Body of pancreas (tissue), 4 donors: ENCODE measurements at regions not wholly inside any gene's neighbourhood (a gene's known extent, or its start where the extent isn't known, plus 50 kb on each side); places are given as distances from the start of the nearest gene placed in this dataset.

Experiments
- ATAC-seq: fragments of 150-250 bp; one replicate; pipeline ENCODE4 v1.9.1; 2016
- DNase-seq, 4 donors: peaks; one replicate each; pipeline ENCODE4 v3.0.0-alpha.2; 2019
- H3K27ac ChIP-seq, 4 donors: fragments of 200-600 bp; sonication (generic); 1 replicate in 3 of 4; 2 replicates in 1 of 4; pipeline versions ENCODE4 v1.5.1 to v1.6.1; 2016 to 2019; ENCODE audit warnings: mild to moderate bottlenecking in 1 of 4, mixed read lengths in 1 of 4, moderate library complexity in 1 of 4
- H3K27me3 ChIP-seq, 2 donors: fragments of 200-600 bp; sonication (generic); one replicate each; pipeline ENCODE4 v1.6.0; 2016; ENCODE audit warnings: mild to moderate bottlenecking in 1 of 2
- H3K36me3 ChIP-seq, 2 donors: fragments of 200-600 bp; sonication (generic); replicated peaks in 1 of 2; 2 replicates each; pipeline ENCODE4 v1.5.1; 2016; ENCODE audit warnings: low read depth in 2 of 2; ENCODE audit not compliant: insufficient read depth in 1 of 2
- H3K4me1 ChIP-seq: fragments of 200-600 bp; sonication (generic); one replicate; pipeline ENCODE4 v1.6.0; 2016
- H3K4me3 ChIP-seq, 2 donors: fragments of 200-600 bp; sonication (generic); 1 replicate in 1 of 2; 2 replicates in 1 of 2; pipeline ENCODE4 v1.5.1; 2016 to 2019
- H3K9me3 ChIP-seq, 3 donors: fragments of 200-600 bp; sonication (generic); 1 replicate in 2 of 3; 2 replicates in 1 of 3; pipeline ENCODE4 v1.5.1; 2016
- CTCF ChIP-seq, 7 experiments: fragments of 450-650 bp in 4 of 7; fragments of 200-600 bp in 3 of 7; sonication (generic) in 3 of 7; IDR thresholded peaks; one replicate each; pipeline ENCODE4 v1.5.1; 2016 to 2019; ENCODE audit warnings: antibody characterized with exemption in 7 of 7
- POLR2A ChIP-seq, 3 donors: fragments of 450-650 bp; IDR thresholded peaks; one replicate each; pipeline ENCODE4 v1.6.1; 2016; ENCODE audit warnings: antibody characterized with exemption in 3 of 3, mild to moderate bottlenecking in 2 of 3
- WGBS, 2 donors: methylation state at CpG; one replicate each; pipeline ENCODE4 v1.1.5; 2017; 5-methylcytosine and 5-hydroxymethylcytosine counted together
- intact Hi-C: fragments of 100-400 bp; cut with DNase I; formaldehyde crosslinking; loops from one replicate; pipeline ENCODE4 v1.15.1; 2023

- 88 to 91% methylated on average over 1 of the region's 1 CpG for WGBS, 2 donors
- Histone ChIP-seq H3K4me1 (no peaks in the 10 kb centered on the region), H3K27me3 (no peaks in the 10 kb centered on the region), H3K9me3 (no peaks in the 10 kb centered on the region), H3K36me3 (no peaks in the 10 kb centered on the region), H3K27ac (no peak overlapping the region), H3K4me3 (no peak overlapping the region)
- intact Hi-C loops = no loop called here
- DNase-seq (no peak), ATAC-seq (no peak)
- TF ChIP-seq CTCF (IDR thresholded peaks at IDR 0.05) = no peak
- no peak for TF ChIP-seq POLR2A (IDR thresholded peaks at IDR 0.05)
Measured at GRCh38 chr1:81364088-81364487, 436.6 kb upstream of the ADGRL2 start.

GRCh38 chr1:81358151-81358550 lies 442.6 kb upstream of the ADGRL2 start:
- 58 to 59% methylated on average over 1 of the region's 1 CpG for WGBS, 2 donors
- Histone ChIP-seq H3K4me3 (no peak overlapping the region), H3K9me3 (no peaks in the 10 kb centered on the region), H3K27me3 (no peaks in the 10 kb centered on the region), H3K4me1 (no peaks in the 10 kb centered on the region), H3K36me3 (no peaks in the 10 kb centered on the region), H3K27ac (no peak overlapping the region)
- intact Hi-C loops = no loop called here
- ATAC-seq (no peak), DNase-seq (no peak)
- TF ChIP-seq POLR2A (IDR thresholded peaks at IDR 0.05) = no peak
- TF ChIP-seq CTCF (IDR thresholded peaks at IDR 0.05) = no peak

GRCh38 chr1:81351864-81352263 lies 448.9 kb upstream of the ADGRL2 start:
- no peak overlapping the region for H3K4me3 ChIP-seq

GRCh38 chr1:81349194-81349965 lies 451.4 kb upstream of the ADGRL2 start:
- H3K4me1 ChIP-seq = no peaks in the 10 kb centered on the region
- no peaks in the 10 kb centered on the region for H3K27me3 ChIP-seq
- WGBS, 2 donors = 38 to 40% methylated on average over 3 of the region's 3 CpGs
- intact Hi-C loops = no loop called here
- H3K4me3 ChIP-seq = no peak overlapping the region
- ATAC-seq = peak; percentile 18
- TF ChIP-seq POLR2A (IDR thresholded peaks at IDR 0.05) (no peak), CTCF (IDR thresholded peaks at IDR 0.05) (no peak)
- H3K9me3 ChIP-seq = no peaks in the 10 kb centered on the region
- H3K36me3 ChIP-seq = no peaks in the 10 kb centered on the region
- no peak overlapping the region for H3K27ac ChIP-seq
- DNase-seq = no peak

More at GRCh38 chr1:81351864-81352263, 448.9 kb upstream of the ADGRL2 start:
- no peak for ATAC-seq
- Histone ChIP-seq H3K9me3 (no peaks in the 10 kb centered on the region), H3K36me3 (no peaks in the 10 kb centered on the region), H3K4me1 (no peaks in the 10 kb centered on the region), H3K27me3 (no peaks in the 10 kb centered on the region), H3K27ac (no peak overlapping the region)
- intact Hi-C loops = no loop called here
- WGBS, 2 donors = 65 to 66% methylated on average over 5 of the region's 5 CpGs
- TF ChIP-seq CTCF (IDR thresholded peaks at IDR 0.05) = no peak
- TF ChIP-seq POLR2A (IDR thresholded peaks at IDR 0.05) = no peak
- no peak for DNase-seq

- intact Hi-C loops = no loop called here
- no peaks in the 10 kb centered on the region for H3K4me1 ChIP-seq
- H3K27me3 ChIP-seq = no peaks in the 10 kb centered on the region
- no peak overlapping the region for H3K4me3 ChIP-seq
- ATAC-seq (no peak), DNase-seq (no peak)
- WGBS, 2 donors = 59 to 64% methylated on average over 2 of the region's 2 CpGs
- no peak overlapping the region for H3K27ac ChIP-seq
- H3K9me3 ChIP-seq = no peaks in the 10 kb centered on the region
- no peaks in the 10 kb centered on the region for H3K36me3 ChIP-seq
- TF ChIP-seq CTCF (IDR thresholded peaks at IDR 0.05) = no peak
- no peak for TF ChIP-seq POLR2A (IDR thresholded peaks at IDR 0.05)
Measured at GRCh38 chr1:81345110-81345509, 455.6 kb upstream of the ADGRL2 start.
